SK-N-SH (cell line): ENCODE measurements at regions not wholly inside any gene's neighbourhood (a gene's known extent, or its start where the extent isn't known, plus 50 kb on each side); places are given as distances from the start of the nearest gene placed in this dataset.

Experiments used
- CTCF ChIA-PET: fragments of 300-600, 350-600 bp; formaldehyde crosslinking; extraction: SDS; loops from one replicate; lab custom pipeline; 2021; lab: Yijun Ruan, JAX
- POLR2A ChIA-PET: fragments of 350-600 bp; sonication (Branson Sonifier 250); formaldehyde crosslinking; extraction: SDS; loops from one replicate; lab custom pipeline; 2020; ENCODE audit warnings: antibody characterized with exemption, inconsistent platforms; lab: Yijun Ruan, JAX
- DNase-seq: peaks from one replicate; pipeline ENCODE4 v3.0.0; 2012
- H2AFZ ChIP-seq: fragments of 200-600 bp; sonication (generic); 2 replicates; pipeline ENCODE4 v1.8.1; 2016; ENCODE audit warnings: antibody characterized with exemption, mild to moderate bottlenecking, low read depth
- H3F3A ChIP-seq: fragments of 200-600 bp; sonication (generic); replicated peaks from 2 replicates; pipeline ENCODE3; 2016; ENCODE audit warnings: antibody characterized with exemption, mild to moderate bottlenecking; ENCODE audit not compliant: insufficient read depth
- H3K27ac ChIP-seq, 2 experiments: fragments of 200-500 bp in 1 of 2; fragments of 200-600 bp in 1 of 2; sonication (Bioruptor generic) in 1 of 2; sonication (generic), shearing (Covaris generic) in 1 of 2; 2 replicates each; pipeline versions ENCODE4 v1.5.1 to v1.6.1; 2014 to 2016; ENCODE audit warnings: low read depth in 2 of 2, inconsistent platforms in 1 of 2, low read length in 1 of 2, mild to moderate bottlenecking in 1 of 2, mixed read lengths in 1 of 2
- H3K27me3 ChIP-seq: fragments of 200-600 bp; sonication (generic), shearing (Covaris generic); 2 replicates; pipeline ENCODE4 v1.6.1; 2016; ENCODE audit warnings: mixed run types; ENCODE audit not compliant: insufficient read depth
- H3K36me3 ChIP-seq, 2 experiments: fragments of 200-500 bp in 1 of 2; fragments of 200-600 bp in 1 of 2; sonication (Bioruptor generic) in 1 of 2; sonication (generic) in 1 of 2; replicated peaks in 1 of 2; 2 replicates each; pipeline versions ENCODE3 to v1.5.1; 2014 to 2016; ENCODE audit warnings: low read length in 1 of 2, mild to moderate bottlenecking in 1 of 2; ENCODE audit not compliant: insufficient read depth in 2 of 2, control insufficient read depth in 1 of 2
- H3K4me1 ChIP-seq, 2 experiments: fragments of 200-500 bp in 1 of 2; fragments of 200-600 bp in 1 of 2; sonication (Bioruptor generic) in 1 of 2; sonication (generic), shearing (Covaris generic) in 1 of 2; 2 replicates each; pipeline versions ENCODE4 v1.5.1 to v1.6.1; 2014 to 2016; ENCODE audit warnings: low read depth in 1 of 2, low read length in 1 of 2, mixed run types in 1 of 2; ENCODE audit not compliant: insufficient read depth in 2 of 2, control insufficient read depth in 1 of 2
- H3K4me2 ChIP-seq: fragments of 200-600 bp; sonication (generic), shearing (Covaris generic); 2 replicates; pipeline ENCODE4 v1.6.1; 2017; ENCODE audit warnings: mixed run types
- H3K4me3 ChIP-seq, 2 experiments: fragments of 200-500 bp in 1 of 2; fragments of 200-600 bp in 1 of 2; sonication (Bioruptor generic) in 1 of 2; sonication (generic), shearing (Covaris generic) in 1 of 2; 2 replicates each; pipeline versions ENCODE4 v1.5.1 to v1.8.1; 2014 to 2016; ENCODE audit warnings: low read depth in 2 of 2, inconsistent platforms in 1 of 2, low read length in 1 of 2, mild to moderate bottlenecking in 1 of 2, mixed read lengths in 1 of 2, moderate library complexity in 1 of 2
- H3K79me2 ChIP-seq: fragments of 200-600 bp; sonication (generic); 2 replicates; pipeline ENCODE4 v1.8.1; 2017; ENCODE audit warnings: mild to moderate bottlenecking; ENCODE audit not compliant: insufficient read depth
- H3K9ac ChIP-seq: fragments of 200-600 bp; sonication (generic); 2 replicates; pipeline ENCODE4 v1.6.1; 2017; ENCODE audit warnings: mixed run types
- H3K9me2 ChIP-seq: fragments of 200-600 bp; sonication (generic); 2 replicates; pipeline ENCODE4 v1.6.1; 2017; ENCODE audit warnings: mixed run types
- H3K9me3 ChIP-seq: fragments of 200-600 bp; sonication (generic); 2 replicates; pipeline ENCODE4 v1.6.1; 2017; ENCODE audit warnings: mixed run types, mild to moderate bottlenecking, moderate library complexity
- H4K20me1 ChIP-seq: fragments of 200-600 bp; sonication (generic); 2 replicates; pipeline ENCODE4 v1.6.1; 2017; ENCODE audit warnings: mild to moderate bottlenecking, mixed run types; ENCODE audit not compliant: insufficient read depth
- CHD2 ChIP-seq: fragments of 150-350 bp; IDR thresholded peaks from 2 replicates; pipeline ENCODE4 v1.6.1; 2018; ENCODE audit warnings: low read length; ENCODE audit not compliant: partially characterized antibody
- CTCF ChIP-seq: fragments of 200-600 bp; sonication (generic); IDR thresholded peaks from 2 replicates; pipeline ENCODE4 v1.6.1; 2017; ENCODE audit warnings: antibody characterized with exemption, mild to moderate bottlenecking, moderate library complexity
- ELF1 ChIP-seq: IDR thresholded peaks from 2 replicates; pipeline ENCODE4 v1.4.0; 2012
- EP300 ChIP-seq, 2 experiments: IDR thresholded peaks; 2 replicates each; pipeline versions ENCODE4 v1.4.0 to v1.6.1; 2012; ENCODE audit warnings: borderline replicate concordance in 1 of 2, low read depth in 1 of 2, low read length in 1 of 2
- FOSL2 ChIP-seq: IDR thresholded peaks from 2 replicates; pipeline ENCODE4 v1.4.0; 2012; ENCODE audit warnings: low read depth, mild to moderate bottlenecking, moderate library complexity, borderline replicate concordance
- FOXJ3 ChIP-seq: sonication (generic); formaldehyde crosslinking; IDR thresholded peaks from 2 replicates; pipeline ENCODE4 v1.5.1; 2020; ENCODE audit warnings: mild to moderate bottlenecking, missing genetic modification reagents
- FOXM1 ChIP-seq: IDR thresholded peaks from 2 replicates; pipeline ENCODE4 v1.4.0; 2012; ENCODE audit warnings: low read depth, mild to moderate bottlenecking
- JUND ChIP-seq: IDR thresholded peaks from 2 replicates; pipeline ENCODE4 v1.4.0; 2012
- MXI1 ChIP-seq: IDR thresholded peaks from 2 replicates; pipeline ENCODE4 v1.6.1; 2012; ENCODE audit warnings: mild to moderate bottlenecking, low read depth, low read length, improper control_type of control experiment
- NFIC ChIP-seq: IDR thresholded peaks from 2 replicates; pipeline ENCODE4 v1.4.0; 2012; ENCODE audit warnings: borderline replicate concordance
- NRF1 ChIP-seq: IDR thresholded peaks from 2 replicates; pipeline ENCODE4 v1.6.1; 2012; ENCODE audit warnings: low read depth, mild to moderate bottlenecking, low read length
- POLR2AphosphoS5 ChIP-seq: IDR thresholded peaks from 2 replicates; pipeline ENCODE4 v1.6.1; 2012; ENCODE audit warnings: low read depth, low read length
- RCOR1 ChIP-seq: fragments of 150-350 bp; IDR thresholded peaks from 2 replicates; pipeline ENCODE4 v1.6.1; 2017; ENCODE audit warnings: antibody characterized with exemption, low read length
- RFX5 ChIP-seq: IDR thresholded peaks from 2 replicates; pipeline ENCODE4 v1.6.1; 2012; ENCODE audit warnings: mild to moderate bottlenecking, improper control_type of control experiment, low read length
- RXRA ChIP-seq: IDR thresholded peaks from 2 replicates; pipeline ENCODE4 v1.4.0; 2012; ENCODE audit warnings: low read depth, mild to moderate bottlenecking, borderline replicate concordance
- SIN3A ChIP-seq: IDR thresholded peaks from 2 replicates; pipeline ENCODE4 v1.6.1; 2012; ENCODE audit warnings: low read depth, mild to moderate bottlenecking, low read length, moderate library complexity, borderline replicate concordance
- TAF1 ChIP-seq: IDR thresholded peaks from 2 replicates; pipeline ENCODE4 v1.6.1; 2012; ENCODE audit warnings: low read depth, mild to moderate bottlenecking, low read length, moderate library complexity, borderline replicate concordance
- TCF12 ChIP-seq: IDR thresholded peaks from 2 replicates; pipeline ENCODE4 v1.4.0; 2012
- TEAD4 ChIP-seq: IDR thresholded peaks from 2 replicates; pipeline ENCODE4 v1.4.0; 2012; ENCODE audit warnings: mild to moderate bottlenecking, borderline replicate concordance; ENCODE audit not compliant: insufficient read depth
- USF2 ChIP-seq: fragments of 150-350 bp; IDR thresholded peaks from 2 replicates; pipeline ENCODE4 v1.6.1; 2017; ENCODE audit warnings: antibody characterized with exemption, low read length, low read depth, borderline replicate concordance
- YY1 ChIP-seq: IDR thresholded peaks from 2 replicates; pipeline ENCODE4 v1.4.0; 2012; ENCODE audit warnings: low read depth, mild to moderate bottlenecking
- ZBTB33 ChIP-seq: IDR thresholded peaks from 2 replicates; pipeline ENCODE4 v1.4.0; 2012; ENCODE audit warnings: low read depth, borderline replicate concordance
- WGBS: methylation state at CpG from one replicate; pipeline ENCODE4 v1.1.6; 2017; ENCODE audit warnings: low lambda C conversion rate; 5-methylcytosine and 5-hydroxymethylcytosine counted together

GRCh38 chr3:110822971-110823370, 248.6 kb upstream of the NECTIN3 start:
- no peaks in the 10 kb centered on the region for H3F3A ChIP-seq
- no peaks in the 10 kb centered on the region for H3K27me3 ChIP-seq
- no peak overlapping the region for H3K9ac ChIP-seq
- no peaks in the 10 kb centered on the region for H3K9me3 ChIP-seq
- ChIA-PET CTCF (no interaction called here), POLR2A (no interaction called here)
- H3K4me1 ChIP-seq, result no peaks in the 10 kb centered on the region; a peak in 1 of 4 replicates
- H3K79me2 ChIP-seq, result no peaks in the 10 kb centered on the region
- 64% methylated on average over 2 of the region's 2 CpGs for whole genome bisulfite sequencing
- H3K36me3 ChIP-seq, result no peaks in the 10 kb centered on the region
- H3K9me2 ChIP-seq, result no peaks in the 10 kb centered on the region
- no peak overlapping the region for H3K27ac ChIP-seq
- H2AFZ ChIP-seq, result peak overlapping the region; percentile 27; the same call in 1 of the 2 replicates
- TF ChIP-seq FOSL2 (no peak), CTCF (no peak), JUND (no peak), YY1 (no peak), ZBTB33 (no peak), RFX5 (no peak), MXI1 (no peak), USF2 (no peak), EP300 (IDR thresholded peaks at IDR 0.05; ENCODE audit: borderline replicate concordance in 1 of 2, low read depth in 1 of 2, low read length in 1 of 2) (no peak), ELF1 (no peak), RCOR1 (no peak), FOXJ3 (CRISPR knock-in tag) (no peak), TEAD4 (no peak)
- H3K4me2 ChIP-seq, result no peak overlapping the region
- no peak overlapping the region for H3K4me3 ChIP-seq
- H4K20me1 ChIP-seq, result no peaks in the 10 kb centered on the region
- no peak for DNase-seq

GRCh38 chr3:110846971-110847370, 224.6 kb upstream of the NECTIN3 start:
- H3F3A ChIP-seq, result no peaks in the 10 kb centered on the region
- POLR2A ChIA-PET, result no interaction called here
- no peak overlapping the region for H3K4me3 ChIP-seq
- no peaks in the 10 kb centered on the region for H3K9me3 ChIP-seq
- TF ChIP-seq TCF12, result no peak
- no peak for TF ChIP-seq FOXM1
- TF ChIP-seq MXI1, result no peak
- TF ChIP-seq FOSL2, result no peak
- no peak for TF ChIP-seq RXRA
- TF ChIP-seq SIN3A, result no peak
- no peak for TF ChIP-seq RFX5
- no peak for TF ChIP-seq CHD2
- TF ChIP-seq NRF1, result no peak
- no peak for TF ChIP-seq CTCF
- TF ChIP-seq NFIC, result no peak
- TF ChIP-seq TAF1, result no peak
- TF ChIP-seq EP300 (IDR thresholded peaks at IDR 0.05; ENCODE audit: borderline replicate concordance in 1 of 2, low read depth in 1 of 2, low read length in 1 of 2), result no peak
- no peak for TF ChIP-seq POLR2AphosphoS5
- no peak for TF ChIP-seq JUND
- 47% methylated on average over 3 of the region's 3 CpGs for WGBS
- H3K4me1 ChIP-seq, result no peaks in the 10 kb centered on the region
- no peaks in the 10 kb centered on the region for H3K36me3 ChIP-seq
- H4K20me1 ChIP-seq, result no peaks in the 10 kb centered on the region
- CTCF ChIA-PET, result interaction anchor here (1.1 kb wide), 1 partner anchor 11 kb away, joined by 3 read pairs; no protein-coding TSS in a partner anchor
- DNase-seq, result no peak
- H3K9me2 ChIP-seq, result no peaks in the 10 kb centered on the region
- no peak overlapping the region for H2AFZ ChIP-seq
- no peak overlapping the region for H3K4me2 ChIP-seq
- no peak overlapping the region for H3K27ac ChIP-seq
- H3K79me2 ChIP-seq, result no peaks in the 10 kb centered on the region
- H3K27me3 ChIP-seq, result no peaks in the 10 kb centered on the region
- H3K9ac ChIP-seq, result no peak overlapping the region
